GM19023 (cell line): ENCODE measurements at regions not wholly inside any gene's neighbourhood (a gene's known extent, or its start where the extent isn't known, plus 50 kb on each side); places are given as distances from the start of the nearest gene placed in this dataset.
"Not testable (repeated sequence)": the region's sequence is repeated elsewhere in the genome, so short reads cannot be mapped to it uniquely, and the experiment has no call there.

Experiments used
- ATAC-seq: cut with Tn5 transposase; IDR thresholded peaks from one replicate; pipeline ENCODE4 v1.9.1; 2021; ENCODE audit warnings: mild to moderate bottlenecking, moderate library complexity; ENCODE audit not compliant: unreplicated experiment

DNA sequence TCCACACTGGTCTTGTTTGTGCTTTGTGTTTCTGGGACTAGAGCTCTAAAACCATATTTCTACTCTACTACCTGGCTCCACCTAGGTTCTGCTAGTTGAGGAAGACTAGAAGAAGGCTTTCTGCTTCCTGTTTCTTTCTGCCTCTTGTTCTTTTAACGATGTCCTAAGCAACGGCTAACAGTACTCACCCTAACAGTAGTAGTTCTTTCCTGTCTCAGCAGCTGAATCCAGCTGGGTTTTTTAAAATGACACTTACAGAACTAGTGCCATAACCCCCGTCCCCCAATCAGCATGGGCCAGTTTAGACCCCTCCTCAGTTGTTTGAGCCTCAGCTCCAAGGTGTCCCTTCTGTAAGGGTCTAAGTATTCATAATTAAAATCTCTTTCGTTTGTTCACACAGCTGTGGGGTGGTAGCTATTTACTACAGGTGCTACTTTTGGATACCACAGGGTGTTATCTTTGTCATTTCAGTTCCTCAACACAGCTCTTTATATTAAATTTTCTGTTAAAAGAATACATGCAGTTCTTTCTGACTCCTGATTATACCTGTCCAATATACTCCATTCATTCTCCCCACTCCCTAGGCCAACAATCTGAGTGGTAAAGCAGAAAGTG, 790.2 kb downstream of the DHX35 start:
- ATAC-seq: no peak

- ATAC-seq: no peak
Measured at GRCh38 chr20:39751557-39752137, 789.5 kb downstream of the DHX35 start.

GRCh38 chr20:39745380-39745779, 783.2 kb downstream of the DHX35 start:
- ATAC-seq: no peak

- ATAC-seq: no peak
Measured at GRCh38 chr20:39738651-39739050, 776.5 kb downstream of the DHX35 start.

DNA sequence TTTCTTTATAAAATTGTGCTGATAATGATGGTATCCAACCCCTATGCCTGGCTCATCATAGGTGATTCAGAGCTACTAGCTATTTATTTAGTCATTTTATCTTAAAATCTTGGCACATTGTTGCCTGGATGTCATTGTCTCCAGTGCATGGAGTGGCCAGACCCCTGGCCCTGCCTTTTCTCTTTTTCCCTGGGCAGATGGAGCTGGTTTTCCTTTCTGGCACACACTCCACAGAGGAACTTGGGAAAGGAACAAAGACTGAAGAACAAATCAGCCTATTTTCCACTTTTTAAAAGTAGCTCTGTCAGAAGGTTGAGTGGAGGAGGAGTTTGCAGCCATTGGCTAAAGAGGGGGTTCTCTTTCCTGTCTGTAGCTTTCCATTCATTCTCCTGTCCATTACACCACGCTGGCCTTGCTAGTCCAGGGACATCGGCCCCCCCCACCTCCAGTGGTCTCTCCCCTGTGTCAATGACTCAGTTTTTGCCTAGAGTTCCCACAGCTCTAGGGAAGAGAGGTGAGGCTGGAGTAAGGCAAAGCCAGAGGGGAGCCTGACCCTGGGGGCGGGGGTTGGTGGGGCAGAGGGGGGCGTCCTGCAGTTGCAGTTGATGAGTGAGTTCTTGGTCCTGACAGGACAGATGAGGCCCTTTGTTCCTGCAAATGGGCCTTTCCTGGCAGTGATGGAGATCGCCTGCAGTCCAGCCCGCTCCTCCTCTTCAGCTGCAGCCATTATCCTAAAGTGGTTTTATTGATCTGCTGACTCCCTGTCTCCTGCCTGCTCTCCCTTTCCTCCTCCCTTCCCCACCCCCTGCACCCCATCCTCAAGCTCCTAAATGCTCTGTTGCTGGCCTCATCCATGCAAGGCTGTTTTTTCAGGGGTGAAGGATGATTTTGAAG, 774.5 kb downstream of the DHX35 start:
- ATAC-seq: no peak

DNA sequence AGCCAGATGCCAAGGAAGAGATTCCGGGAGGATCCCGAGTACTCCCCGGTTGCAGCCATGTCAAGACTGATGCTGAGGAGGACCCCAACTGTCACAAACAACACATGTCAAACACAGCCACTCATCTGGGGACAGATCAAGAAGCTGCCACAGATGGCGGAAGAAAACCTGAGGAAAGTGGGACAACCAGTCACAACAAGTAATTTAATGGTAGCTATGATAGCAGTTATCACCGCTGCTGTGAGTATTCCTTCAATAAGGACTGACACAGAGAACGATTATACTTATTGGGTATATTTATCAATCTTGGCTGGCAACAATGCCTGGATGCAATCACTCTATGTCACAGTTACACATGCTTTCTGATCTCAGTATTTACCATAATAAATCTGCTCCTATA, 763.4 kb downstream of the DHX35 start:
- not testable (repeated sequence) for ATAC-seq

DNA sequence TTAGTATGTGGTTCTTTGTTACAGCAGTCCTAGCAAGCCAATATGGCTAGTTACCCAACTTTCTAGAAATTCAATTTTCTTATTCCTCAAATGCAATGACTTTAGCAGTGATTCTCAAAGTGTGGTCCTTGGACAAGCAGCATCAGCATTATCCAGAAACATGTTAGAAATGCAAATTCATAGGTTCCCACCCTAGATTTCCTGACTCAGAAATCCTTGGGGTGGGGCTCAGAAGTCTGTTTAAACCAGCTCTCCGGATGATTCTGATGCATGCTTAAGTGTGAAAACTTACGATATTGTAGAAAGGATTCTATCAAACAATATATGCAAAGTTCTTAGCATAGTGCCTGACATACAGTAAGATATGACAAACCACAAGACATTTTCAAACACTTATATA, 757.1 kb downstream of the DHX35 start:
- ATAC-seq: no peak

DNA sequence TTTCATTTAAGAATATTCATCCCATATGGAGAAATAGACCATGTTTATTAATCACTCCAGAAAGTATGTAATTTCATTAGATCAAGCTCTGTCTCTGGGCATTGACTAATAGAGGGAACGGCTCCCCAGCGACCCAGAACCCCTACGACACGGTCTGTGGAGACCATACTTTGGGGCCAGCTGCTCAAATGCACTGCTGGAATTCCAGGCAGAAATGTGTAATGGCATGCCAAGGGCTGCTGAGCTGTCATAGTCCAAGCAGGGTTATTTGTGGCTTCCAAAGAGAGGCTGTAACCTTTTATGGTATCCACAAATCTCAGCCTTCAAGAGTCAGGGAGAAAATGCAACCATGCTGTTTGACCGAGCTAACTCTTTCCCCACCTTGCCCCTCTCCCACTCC, 755.8 kb downstream of the DHX35 start:
- ATAC-seq: no peak

DNA sequence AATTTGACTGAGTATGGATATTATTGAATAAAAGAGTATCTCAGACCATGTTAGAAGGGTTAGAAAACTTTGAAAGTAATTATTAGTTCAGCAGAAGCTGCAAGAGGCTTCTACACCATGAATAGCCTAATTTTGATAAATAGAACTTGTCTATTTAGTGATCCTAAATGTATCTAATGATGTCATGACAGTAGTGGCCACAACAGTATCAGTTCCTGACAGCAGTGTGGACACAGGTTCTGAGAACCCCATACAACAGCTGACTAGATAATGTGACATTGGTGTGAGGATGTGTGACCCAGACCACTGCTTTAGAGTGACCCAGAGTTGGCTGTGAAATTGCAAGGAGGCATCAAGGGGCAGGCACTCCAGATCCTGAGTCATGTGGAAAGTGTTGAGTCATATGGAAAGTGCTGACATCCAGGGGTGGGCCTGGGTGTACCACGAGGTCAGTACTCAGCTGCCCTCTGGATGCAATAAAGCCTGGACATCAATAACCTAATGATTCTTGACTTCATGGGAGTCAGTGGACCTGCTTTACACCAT, 754.7 kb downstream of the DHX35 start:
- no peak for ATAC-seq

DNA sequence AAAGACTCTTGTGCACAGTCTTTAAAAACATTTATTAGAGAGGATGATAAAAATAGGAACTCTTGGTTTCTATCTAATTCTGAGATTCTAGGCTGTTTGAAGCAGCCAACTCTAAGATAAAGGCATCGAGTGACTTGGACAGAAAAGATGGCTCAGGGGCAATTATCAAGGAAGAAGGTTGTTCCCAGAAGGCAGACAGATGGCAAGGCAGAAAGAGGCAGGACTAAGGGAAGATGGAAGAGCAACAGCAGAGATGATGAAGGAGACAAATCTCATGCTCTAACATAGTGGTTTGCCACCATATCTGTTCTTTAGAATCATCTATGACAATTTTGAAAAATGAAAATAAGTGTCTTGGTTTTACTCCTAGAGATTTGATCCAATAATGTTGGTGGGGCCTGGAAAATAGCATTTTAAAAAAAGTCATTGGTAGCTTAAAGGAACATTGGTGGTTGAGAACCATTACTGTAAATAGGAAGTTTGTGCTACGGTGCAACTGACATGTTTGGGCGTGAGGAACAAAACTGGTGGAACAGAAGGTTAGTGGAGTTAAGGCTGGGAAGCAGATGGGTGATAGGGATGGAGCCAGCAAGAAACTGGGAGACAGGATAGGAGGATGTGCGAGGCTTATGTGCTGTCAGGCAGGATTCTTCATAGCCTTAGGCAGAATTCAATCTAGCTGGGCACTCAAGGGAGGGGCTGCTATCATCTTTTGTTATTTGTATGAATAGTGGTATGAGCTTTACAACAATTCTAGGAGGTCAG, 751.1 kb downstream of the DHX35 start:
- no peak for ATAC-seq

DNA sequence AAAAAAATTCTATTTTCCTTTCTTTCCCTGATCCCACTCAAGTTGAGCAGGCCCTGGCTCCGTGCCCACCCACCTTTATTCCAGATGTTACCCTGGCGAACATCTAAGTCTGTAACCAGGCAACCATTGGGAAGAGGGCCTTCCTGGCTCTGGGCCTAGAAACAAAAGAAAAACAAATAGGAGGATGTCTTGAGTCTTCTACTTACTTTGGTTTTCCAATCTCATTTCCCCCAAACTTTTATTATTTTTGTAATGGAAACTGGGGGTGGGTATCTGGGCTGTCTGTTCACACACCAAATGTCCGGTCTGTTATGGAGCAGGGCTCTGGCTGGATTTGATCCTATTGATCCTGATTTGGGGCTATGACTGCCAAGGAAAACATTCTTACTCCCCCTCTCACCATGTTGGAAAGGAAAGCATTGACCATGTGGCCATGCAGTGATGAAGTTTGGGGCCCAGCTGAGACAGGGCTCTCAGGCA, 744.1 kb downstream of the DHX35 start:
- ATAC-seq: no peak

- ATAC-seq: no peak
Measured at GRCh38 chr20:39705032-39705431, 742.9 kb downstream of the DHX35 start.

DNA sequence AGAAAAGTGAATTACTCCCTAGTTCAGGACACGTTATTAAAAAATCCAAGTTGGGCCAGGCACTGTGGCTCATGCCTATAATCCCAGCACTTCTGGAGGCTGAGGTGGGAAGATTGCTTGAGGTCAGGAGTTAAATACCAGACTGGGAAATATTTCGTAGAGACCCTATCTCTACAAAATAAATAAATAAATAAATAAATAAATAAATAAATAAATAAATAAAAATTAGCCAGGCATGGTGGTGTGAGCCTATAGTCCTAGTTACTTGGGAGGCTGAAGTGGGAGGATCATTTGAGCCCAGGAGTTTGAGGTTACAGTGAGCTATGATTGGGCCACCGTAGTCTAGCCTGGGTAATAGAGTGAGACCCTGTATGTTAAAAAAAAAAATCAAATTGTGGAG, 741.2 kb downstream of the DHX35 start:
- ATAC-seq: not testable (repeated sequence)

- no peak for ATAC-seq
Measured at GRCh38 chr20:39702701-39703349, 740.7 kb downstream of the DHX35 start.

GRCh38 chr20:39700528-39700927, 738.4 kb downstream of the DHX35 start:
- no peak for ATAC-seq

- no peak for ATAC-seq
Measured at GRCh38 chr20:39699166-39699725, 737.1 kb downstream of the DHX35 start.

GRCh38 chr20:39698752-39699151, 736.6 kb downstream of the DHX35 start:
- no peak for ATAC-seq

DNA sequence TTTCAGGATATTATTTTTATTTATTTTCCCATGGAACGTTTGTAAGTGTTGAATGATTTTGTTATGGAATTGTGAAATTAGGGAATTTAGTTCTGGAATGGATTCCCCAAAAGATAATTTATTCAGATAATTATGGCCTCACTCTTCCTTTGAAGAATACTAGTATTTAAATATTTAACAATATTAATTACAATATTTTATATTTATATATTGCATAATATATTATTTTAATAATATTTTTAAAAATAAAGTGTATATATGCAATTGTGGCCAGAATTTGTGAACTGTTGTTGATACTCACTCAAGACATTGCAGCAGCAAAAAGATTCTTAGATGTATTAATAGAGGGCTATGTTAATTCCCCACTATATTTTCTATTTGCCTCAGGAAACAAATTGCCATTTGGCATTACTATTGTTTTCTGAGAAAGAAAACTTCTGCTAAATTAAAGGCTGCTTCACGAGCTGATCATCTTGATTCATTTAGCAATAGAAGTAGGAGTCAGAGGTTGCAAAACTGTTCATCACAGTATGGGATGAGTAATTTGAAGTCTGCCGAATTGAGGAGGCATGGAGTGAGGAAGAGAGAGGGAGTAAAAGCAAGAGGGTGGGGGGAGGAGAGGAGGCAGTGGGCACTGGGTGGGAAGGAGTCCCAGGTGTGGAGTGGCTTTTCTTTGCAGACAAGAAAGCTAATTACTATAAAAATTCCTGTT, 729.2 kb downstream of the DHX35 start:
- no peak for ATAC-seq

GRCh38 chr20:39676857-39677391, 714.8 kb downstream of the DHX35 start:
- ATAC-seq: no peak
